ENCODE measurements at regions not wholly inside any gene's neighbourhood (a gene's known extent, or its start where the extent isn't known, plus 50 kb on each side); places are given as distances from the start of the nearest gene placed in this dataset.
"Not testable (repeated sequence)": the region's sequence is repeated elsewhere in the genome, so short reads cannot be mapped to it uniquely, and the experiment has no call there.

GRCh38 chr2:234363647-234364294 is 133.1 kb downstream of the ARL4C start:
- no peaks in the 10 kb centered on the region for H3K36me3 ChIP-seq (ENCODE audit: control insufficient read depth, insufficient read depth, low read length)
- no peak overlapping the region for H3K23ac ChIP-seq (ENCODE audit: low read length)
- H2BK120ac ChIP-seq (ENCODE audit: low read depth, low read length) = no peak overlapping the region
- H4K8ac ChIP-seq (ENCODE audit: low read depth, low read length) = no peak overlapping the region
- H3K79me1 ChIP-seq (ENCODE audit: low read length) = no peaks in the 10 kb centered on the region
- H2BK15ac ChIP-seq (replicated peaks; ENCODE audit: low read depth) = peak overlapping the region; percentile 1
- H2BK5ac ChIP-seq (ENCODE audit: low read length) = peak overlapping the region; percentile 23
- peak overlapping the region; percentile 36 for H3K18ac ChIP-seq (ENCODE audit: low read length)
- DNase-seq = peak; percentile 37
- no peak overlapping the region for H2AK5ac ChIP-seq (ENCODE audit: low read length)
- no peaks in the 10 kb centered on the region for H3K79me2 ChIP-seq (ENCODE audit: control insufficient read depth, insufficient read depth, low read length)
- H3K4me1 ChIP-seq (ENCODE audit: control insufficient read depth, low read depth, low read length) = peaks cover 9% of the 10 kb centered on the region
- no peaks in the 10 kb centered on the region for H3K27me3 ChIP-seq (ENCODE audit: insufficient read depth, low read length, poor library complexity)
- no peak overlapping the region for H3K4me3 ChIP-seq (ENCODE audit: low read length)
- H3K4ac ChIP-seq (ENCODE audit: low read depth, low read length) = no peak overlapping the region
- no peak overlapping the region for H3K9ac ChIP-seq (ENCODE audit: low read length)
- no CpG with 5 or more reads among the region's 10 CpGs for WGBS (ENCODE audit: extremely low coverage, insufficient coverage, low lambda C conversion rate)
- H3K4me2 ChIP-seq (ENCODE audit: low read length) = no peak overlapping the region
- no peak overlapping the region for H3K56ac ChIP-seq (ENCODE audit: low read length)
- H4K5ac ChIP-seq (ENCODE audit: low read length) = no peak overlapping the region
- peak overlapping the region; percentile 70 for H3K27ac ChIP-seq (ENCODE audit: low read depth, low read length)

GRCh38 chr2:234363011-234363487 is 133.8 kb downstream of the ARL4C start:
- peaks cover 9% of the 10 kb centered on the region for H3K4me1 ChIP-seq (ENCODE audit: control insufficient read depth, low read depth, low read length)
- no peaks in the 10 kb centered on the region for H3K27me3 ChIP-seq (ENCODE audit: insufficient read depth, low read length, poor library complexity)
- WGBS (ENCODE audit: extremely low coverage, insufficient coverage, low lambda C conversion rate) = no CpG with 5 or more reads among the region's 4 CpGs
- H2BK120ac ChIP-seq (ENCODE audit: low read depth, low read length) = no peak overlapping the region
- H3K79me1 ChIP-seq (ENCODE audit: low read length) = no peaks in the 10 kb centered on the region
- peak overlapping the region; percentile 1 for H2BK15ac ChIP-seq (replicated peaks; ENCODE audit: low read depth)
- no peak overlapping the region for H4K8ac ChIP-seq (ENCODE audit: low read depth, low read length)
- no peak overlapping the region for H2AK5ac ChIP-seq (ENCODE audit: low read length)
- H3K27ac ChIP-seq (ENCODE audit: low read depth, low read length) = peak overlapping the region; percentile 70
- peak overlapping the region; percentile 27 for H3K9ac ChIP-seq (ENCODE audit: low read length)
- H3K18ac ChIP-seq (ENCODE audit: low read length) = peak overlapping the region; percentile 36
- no peak overlapping the region for H4K5ac ChIP-seq (ENCODE audit: low read length)
- no peak overlapping the region for H3K4me3 ChIP-seq (ENCODE audit: low read length)
- DNase-seq = peak; percentile 98
- peak overlapping the region; percentile 23 for H2BK5ac ChIP-seq (ENCODE audit: low read length)
- no peak overlapping the region for H3K4ac ChIP-seq (ENCODE audit: low read depth, low read length)
- H3K56ac ChIP-seq (ENCODE audit: low read length) = no peak overlapping the region
- H3K4me2 ChIP-seq (ENCODE audit: low read length) = no peak overlapping the region
- H3K79me2 ChIP-seq (ENCODE audit: control insufficient read depth, insufficient read depth, low read length) = no peaks in the 10 kb centered on the region
- H3K23ac ChIP-seq (ENCODE audit: low read length) = peak overlapping the region; percentile 2
- no peaks in the 10 kb centered on the region for H3K36me3 ChIP-seq (ENCODE audit: control insufficient read depth, insufficient read depth, low read length)

GRCh38 chr2:234360313-234360975 is 136.4 kb downstream of the ARL4C start:
- H3K79me1 ChIP-seq (ENCODE audit: low read length); H3K4me1 ChIP-seq (ENCODE audit: control insufficient read depth, low read depth, low read length); H3K9ac ChIP-seq (ENCODE audit: low read length); H3K27me3 ChIP-seq (ENCODE audit: insufficient read depth, low read length, poor library complexity); H2AK5ac ChIP-seq (ENCODE audit: low read length); H3K4me2 ChIP-seq (ENCODE audit: low read length); H2BK15ac ChIP-seq (replicated peaks; ENCODE audit: low read depth); H2BK120ac ChIP-seq (ENCODE audit: low read depth, low read length); DNase-seq; H3K36me3 ChIP-seq (ENCODE audit: control insufficient read depth, insufficient read depth, low read length); H3K4me3 ChIP-seq (ENCODE audit: low read length); H3K56ac ChIP-seq (ENCODE audit: low read length); H4K5ac ChIP-seq (ENCODE audit: low read length); H3K18ac ChIP-seq (ENCODE audit: low read length); H3K27ac ChIP-seq (ENCODE audit: low read depth, low read length); H4K8ac ChIP-seq (ENCODE audit: low read depth, low read length); H2BK5ac ChIP-seq (ENCODE audit: low read length); H3K23ac ChIP-seq (ENCODE audit: low read length); H3K79me2 ChIP-seq (ENCODE audit: control insufficient read depth, insufficient read depth, low read length); H3K4ac ChIP-seq (ENCODE audit: low read depth, low read length): not testable (repeated sequence)

- H2BK120ac ChIP-seq (ENCODE audit: low read depth, low read length) = no peak overlapping the region
- H3K4ac ChIP-seq (ENCODE audit: low read depth, low read length) = no peak overlapping the region
- H3K79me2 ChIP-seq (ENCODE audit: control insufficient read depth, insufficient read depth, low read length) = no peaks in the 10 kb centered on the region
- H3K4me3 ChIP-seq (ENCODE audit: low read length) = no peak overlapping the region
- H3K27me3 ChIP-seq (ENCODE audit: insufficient read depth, low read length, poor library complexity) = no peaks in the 10 kb centered on the region
- no peak overlapping the region for H4K8ac ChIP-seq (ENCODE audit: low read depth, low read length)
- no peak overlapping the region for H4K5ac ChIP-seq (ENCODE audit: low read length)
- H3K18ac ChIP-seq (ENCODE audit: low read length) = no peak overlapping the region
- H3K36me3 ChIP-seq (ENCODE audit: control insufficient read depth, insufficient read depth, low read length) = no peaks in the 10 kb centered on the region
- DNase-seq = no peak
- no peak overlapping the region for H2BK15ac ChIP-seq (replicated peaks; ENCODE audit: low read depth)
- no peaks in the 10 kb centered on the region for H3K79me1 ChIP-seq (ENCODE audit: low read length)
- no CpG with 5 or more reads among the region's 3 CpGs for WGBS (ENCODE audit: extremely low coverage, insufficient coverage, low lambda C conversion rate)
- H2BK5ac ChIP-seq (ENCODE audit: low read length) = no peak overlapping the region
- no peak overlapping the region for H2AK5ac ChIP-seq (ENCODE audit: low read length)
- H3K4me1 ChIP-seq (ENCODE audit: control insufficient read depth, low read depth, low read length) = no peaks in the 10 kb centered on the region
- H3K4me2 ChIP-seq (ENCODE audit: low read length) = no peak overlapping the region
- no peak overlapping the region for H3K27ac ChIP-seq (ENCODE audit: low read depth, low read length)
- H3K56ac ChIP-seq (ENCODE audit: low read length) = no peak overlapping the region
- no peak overlapping the region for H3K23ac ChIP-seq (ENCODE audit: low read length)
- H3K9ac ChIP-seq (ENCODE audit: low read length) = no peak overlapping the region
Measured at GRCh38 chr2:234357666-234358065, 139.2 kb downstream of the ARL4C start.

GRCh38 chr2:234355808-234356365 is 141.0 kb downstream of the ARL4C start:
- Histone ChIP-seq H3K56ac (ENCODE audit: low read length) (no peak overlapping the region), H3K36me3 (ENCODE audit: control insufficient read depth, insufficient read depth, low read length) (no peaks in the 10 kb centered on the region), H3K79me1 (ENCODE audit: low read length) (no peaks in the 10 kb centered on the region), H3K9ac (ENCODE audit: low read length) (no peak overlapping the region), H3K4me3 (ENCODE audit: low read length) (no peak overlapping the region), H3K23ac (ENCODE audit: low read length) (no peak overlapping the region), H2BK120ac (ENCODE audit: low read depth, low read length) (no peak overlapping the region), H3K27me3 (ENCODE audit: insufficient read depth, low read length, poor library complexity) (no peaks in the 10 kb centered on the region), H2BK5ac (ENCODE audit: low read length) (no peak overlapping the region), H3K4me2 (ENCODE audit: low read length) (no peak overlapping the region), H2BK15ac (replicated peaks; ENCODE audit: low read depth) (no peak overlapping the region), H3K4me1 (ENCODE audit: control insufficient read depth, low read depth, low read length) (no peaks in the 10 kb centered on the region), H4K8ac (ENCODE audit: low read depth, low read length) (no peak overlapping the region), H3K27ac (ENCODE audit: low read depth, low read length) (no peak overlapping the region), H3K79me2 (ENCODE audit: control insufficient read depth, insufficient read depth, low read length) (no peaks in the 10 kb centered on the region), H3K18ac (ENCODE audit: low read length) (no peak overlapping the region), H3K4ac (ENCODE audit: low read depth, low read length) (no peak overlapping the region), H4K5ac (ENCODE audit: low read length) (no peak overlapping the region), H2AK5ac (ENCODE audit: low read length) (no peak overlapping the region)
- DNase-seq = no peak
- WGBS (ENCODE audit: extremely low coverage, insufficient coverage, low lambda C conversion rate) = no CpG with 5 or more reads among the region's 6 CpGs

All from mesendoderm (in vitro differentiated cells).